DOHH2 (cell line): ENCODE measurements at regions not wholly inside any gene's neighbourhood (a gene's known extent, or its start where the extent isn't known, plus 50 kb on each side); places are given as distances from the start of the nearest gene placed in this dataset.

ENCODE experiments used
- H3F3A ChIP-seq: fragments of 200-600 bp; sonication (generic), shearing (Covaris generic); 2 replicates; pipeline ENCODE4 v1.6.0; 2016; ENCODE audit warnings: antibody characterized with exemption, mild to moderate bottlenecking; ENCODE audit not compliant: control insufficient read depth, insufficient read depth
- H3K27ac ChIP-seq: fragments of 200-600 bp; sonication (generic); 2 replicates; pipeline ENCODE4 v1.5.1; 2014; ENCODE audit warnings: low read depth, mild to moderate bottlenecking, low read length, moderate library complexity
- H3K27me3 ChIP-seq: fragments of 200-600 bp; sonication (generic); 2 replicates; pipeline ENCODE4 v1.6.1; 2014; ENCODE audit warnings: mild to moderate bottlenecking, low read length, mixed read lengths; ENCODE audit not compliant: control insufficient read depth
- H3K36me3 ChIP-seq: fragments of 200-600 bp; sonication (generic); 2 replicates; pipeline ENCODE4 v1.6.1; 2014; ENCODE audit warnings: mild to moderate bottlenecking, low read length, moderate library complexity, mixed read lengths; ENCODE audit not compliant: control insufficient read depth
- H3K4me1 ChIP-seq: fragments of 200-600 bp; sonication (generic); 2 replicates; pipeline ENCODE4 v1.6.1; 2014; ENCODE audit warnings: mild to moderate bottlenecking, low read length, mixed read lengths; ENCODE audit not compliant: control insufficient read depth
- H3K4me2 ChIP-seq: fragments of 200-600 bp; sonication (generic); 2 replicates; pipeline ENCODE4 v1.6.0; 2014; ENCODE audit warnings: mild to moderate bottlenecking, low read length, moderate library complexity
- H3K4me3 ChIP-seq: fragments of 200-600 bp; sonication (generic); 2 replicates; pipeline ENCODE4 v1.5.1; 2014; ENCODE audit warnings: mild to moderate bottlenecking, low read length, mixed read lengths
- H3K79me2 ChIP-seq: fragments of 200-600 bp; sonication (generic); 2 replicates; pipeline ENCODE4 v1.6.1; 2014; ENCODE audit warnings: mild to moderate bottlenecking, low read length, mixed read lengths; ENCODE audit not compliant: control insufficient read depth
- H3K9me2 ChIP-seq: fragments of 200-600 bp; sonication (generic); replicated peaks from 2 replicates; pipeline ENCODE4 v1.6.1; 2014; ENCODE audit warnings: mild to moderate bottlenecking, low read length, mixed read lengths; ENCODE audit not compliant: control insufficient read depth
- H3K9me3 ChIP-seq: fragments of 200-600 bp; sonication (generic); 2 replicates; pipeline ENCODE4 v1.6.1; 2014; ENCODE audit warnings: antibody characterized with exemption, low read length, mixed read lengths; ENCODE audit not compliant: control insufficient read depth, insufficient read depth
- H4K20me1 ChIP-seq: fragments of 200-600 bp; sonication (generic); 2 replicates; pipeline ENCODE4 v1.6.0; 2014; ENCODE audit warnings: low read depth, mild to moderate bottlenecking, antibody characterized with exemption, low read length, moderate library complexity; ENCODE audit not compliant: control insufficient read depth, insufficient read depth
- CTCF ChIP-seq: fragments of 200-600 bp; sonication (generic); IDR thresholded peaks from one replicate; pipeline ENCODE4 v1.5.1; 2014; ENCODE audit warnings: antibody characterized with exemption, mild to moderate bottlenecking, low read depth, low read length; ENCODE audit not compliant: poor library complexity, severe bottlenecking
- EZH2phosphoT487 ChIP-seq: fragments of 200-600 bp; sonication (generic); IDR thresholded peaks from 2 replicates; pipeline ENCODE4 v1.6.1; 2017; ENCODE audit warnings: borderline replicate concordance, mild to moderate bottlenecking, antibody characterized with exemption, low read length, moderate library complexity, mixed read lengths

- Histone ChIP-seq H3K4me2 (no peak overlapping the region), H3K27ac (no peak overlapping the region), H3F3A (no peaks in the 10 kb centered on the region), H3K4me3 (no peak overlapping the region), H3K27me3 (no peaks in the 10 kb centered on the region), H3K79me2 (no peaks in the 10 kb centered on the region), H3K9me3 (no peaks in the 10 kb centered on the region), H4K20me1 (no peaks in the 10 kb centered on the region), H3K36me3 (no peaks in the 10 kb centered on the region), H3K9me2 (no peaks in the 10 kb centered on the region), H3K4me1 (no peaks in the 10 kb centered on the region)
- TF ChIP-seq EZH2phosphoT487 (no peak), CTCF (no peak)
These were observed 394.2 kb upstream of the IRX2 start for GRCh38 chr5:3145641-3146040.

GRCh38 chr5:3143382-3143781 is 391.9 kb upstream of the IRX2 start:
- Histone ChIP-seq H3K9me2 (no peaks in the 10 kb centered on the region), H3K4me2 (no peak overlapping the region), H4K20me1 (no peaks in the 10 kb centered on the region), H3K36me3 (no peaks in the 10 kb centered on the region), H3K9me3 (no peaks in the 10 kb centered on the region; the same call in 1 of the 2 replicates), H3F3A (no peaks in the 10 kb centered on the region), H3K4me3 (no peak overlapping the region), H3K4me1 (no peaks in the 10 kb centered on the region), H3K79me2 (no peaks in the 10 kb centered on the region), H3K27ac (no peak overlapping the region), H3K27me3 (no peaks in the 10 kb centered on the region)
- TF ChIP-seq CTCF, result no peak
- no peak for TF ChIP-seq EZH2phosphoT487

- no peaks in the 10 kb centered on the region for H4K20me1 ChIP-seq
- H3K4me3 ChIP-seq, result no peak overlapping the region
- no peak overlapping the region for H3K27ac ChIP-seq
- no peaks in the 10 kb centered on the region for H3K27me3 ChIP-seq
- H3K9me3 ChIP-seq, result no peaks in the 10 kb centered on the region; the same call in 1 of the 2 replicates
- no peak overlapping the region for H3K4me2 ChIP-seq
- H3F3A ChIP-seq, result no peaks in the 10 kb centered on the region
- no peak for TF ChIP-seq CTCF
- TF ChIP-seq EZH2phosphoT487, result no peak
- no peaks in the 10 kb centered on the region for H3K79me2 ChIP-seq
- H3K4me1 ChIP-seq, result no peaks in the 10 kb centered on the region
- no peaks in the 10 kb centered on the region for H3K9me2 ChIP-seq
- H3K36me3 ChIP-seq, result no peaks in the 10 kb centered on the region
These were observed 391.0 kb upstream of the IRX2 start for GRCh38 chr5:3142261-3143027.
